Activated CD4-positive, alpha-beta T cell treated with anti-CD3 and anti-CD28 coated beads for 36 hours (primary cell): ENCODE measurements at regions not wholly inside any gene's neighbourhood (a gene's known extent, or its start where the extent isn't known, plus 50 kb on each side); places are given as distances from the start of the nearest gene placed in this dataset.

ENCODE experiments used
- ATAC-seq: fragments of 200-7000 bp; cut with Tn5 transposase; one replicate; pipeline ENCODE4 v1.10.0; 2021; ENCODE audit warnings: mild to moderate bottlenecking, moderate library complexity
- CTCF ChIA-PET: fragments of 350-600 bp; sonication (Branson Sonifier 250); formaldehyde crosslinking; loops from one replicate; lab custom pipeline; 2021; ENCODE audit warnings: antibody characterized with exemption; lab: Charles Lee
- POLR2A ChIA-PET: fragments of 350-600 bp; sonication (Branson Sonifier 250); formaldehyde crosslinking; loops from one replicate; lab custom pipeline; 2021; ENCODE audit warnings: antibody characterized with exemption, inconsistent platforms; lab: Charles Lee
- DNase-seq: peaks from one replicate; pipeline ENCODE4 v3.0.0-alpha.2; 2020
- H3K27ac Mint-ChIP-seq: one replicate; pipeline ENCODE4 v1.8.0; 2021; ENCODE audit warnings: mixed read lengths
- H3K27me3 Mint-ChIP-seq: one replicate; pipeline ENCODE4 v1.8.0; 2021; ENCODE audit warnings: mixed read lengths
- H3K36me3 Mint-ChIP-seq: one replicate; pipeline ENCODE4 v1.8.0; 2021; ENCODE audit warnings: low read depth, mixed read lengths
- H3K4me1 Mint-ChIP-seq: one replicate; pipeline ENCODE4 v1.8.0; 2021; ENCODE audit warnings: mixed read lengths
- H3K4me3 Mint-ChIP-seq: one replicate; pipeline ENCODE4 v1.8.0; 2021; ENCODE audit warnings: mild to moderate bottlenecking, moderate library complexity, mixed read lengths
- H3K9me3 Mint-ChIP-seq: one replicate; pipeline ENCODE4 v1.8.0; 2021; ENCODE audit warnings: low read depth, mixed read lengths
- intact Hi-C, 2 experiments: fragments of 100-400 bp; cut with DNase I in 1 of 2; cut with micrococcal nuclease in 1 of 2; formaldehyde crosslinking; loops; one replicate each; pipeline versions ENCODE4 v1.14.2 to v1.15.1; 2022 to 2024; cut with DNase I, micrococcal nuclease

GRCh38 chr4:115873048-115873447 is 759.6 kb upstream of the NDST4 start:
- ATAC-seq = no peak
- Mint-ChIP-seq H3K4me1 (no peaks in the 10 kb centered on the region), H3K9me3 (no peaks in the 10 kb centered on the region), H3K27me3 (no peaks in the 10 kb centered on the region), H3K4me3 (no peak overlapping the region), H3K27ac (no peak overlapping the region), H3K36me3 (no peaks in the 10 kb centered on the region)
- DNase-seq = no peak
- intact Hi-C loops = no loop called here
- ChIA-PET CTCF (interaction anchor here (0.7 kb wide), 1 partner anchor 275 kb away, joined by 3 read pairs; no protein-coding TSS in a partner anchor), POLR2A (no interaction called here)

DNA sequence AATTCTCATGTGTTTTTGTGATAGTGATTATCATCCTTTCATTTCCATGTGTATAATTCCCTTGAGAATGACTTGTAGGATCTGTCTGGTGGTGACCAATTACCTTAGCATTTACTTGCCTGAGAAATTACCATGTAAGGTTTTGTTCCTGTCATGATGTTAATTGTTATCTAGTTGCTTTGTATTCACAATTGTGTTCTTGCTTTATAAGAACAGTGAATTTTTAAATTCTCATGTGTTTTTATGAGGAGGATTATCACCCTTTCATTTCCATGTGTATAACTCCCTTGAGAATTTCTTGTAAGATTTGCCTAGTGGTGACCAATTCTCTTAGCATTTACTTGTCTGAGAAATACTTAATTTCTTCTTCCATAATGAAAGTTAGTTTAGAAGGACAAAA is 758.2 kb upstream of the NDST4 start:
- ChIA-PET CTCF (no interaction called here), POLR2A (no interaction called here)
- no peak for ATAC-seq
- no peaks in the 10 kb centered on the region for H3K36me3 Mint-ChIP-seq
- no peak overlapping the region for H3K27ac Mint-ChIP-seq
- no peak for DNase-seq
- no peaks in the 10 kb centered on the region for H3K9me3 Mint-ChIP-seq
- no peaks in the 10 kb centered on the region for H3K27me3 Mint-ChIP-seq
- intact Hi-C loops = no loop called here
- no peak overlapping the region for H3K4me3 Mint-ChIP-seq
- H3K4me1 Mint-ChIP-seq = no peaks in the 10 kb centered on the region

DNA sequence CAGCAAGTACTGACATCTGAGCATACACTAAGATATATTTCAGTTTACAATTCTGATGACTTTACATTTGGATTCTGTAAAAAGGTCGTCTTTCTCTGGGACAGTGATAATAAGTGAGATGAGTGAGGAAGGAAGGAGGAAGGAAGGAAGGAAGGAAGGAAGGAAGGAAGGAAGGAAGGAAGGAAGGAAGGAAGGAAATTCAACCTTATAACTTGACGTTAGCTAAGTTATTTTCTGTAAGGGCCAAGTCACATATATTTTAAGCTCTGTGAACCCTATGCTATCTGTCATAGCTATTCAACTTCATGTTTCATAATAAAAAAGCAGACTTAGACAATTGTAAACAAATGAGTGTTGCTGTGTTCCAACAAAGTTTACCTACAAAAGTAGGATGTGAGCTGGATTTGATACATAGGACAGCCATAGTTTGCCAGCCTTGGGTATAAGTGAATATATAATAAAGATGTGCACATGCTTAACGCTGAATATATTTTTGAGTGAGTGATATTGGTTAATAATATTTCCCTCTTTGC is 753.0 kb upstream of the NDST4 start:
- ChIA-PET POLR2A (interaction anchor here (0.7 kb wide), 1 partner anchor 674 kb away, joined by 3 read pairs; no protein-coding TSS in a partner anchor), CTCF (no interaction called here)
- DNase-seq = no peak
- Mint-ChIP-seq H3K27ac (no peak overlapping the region), H3K4me3 (no peak overlapping the region), H3K27me3 (no peaks in the 10 kb centered on the region), H3K36me3 (no peaks in the 10 kb centered on the region), H3K9me3 (no peaks in the 10 kb centered on the region), H3K4me1 (no peaks in the 10 kb centered on the region)
- intact Hi-C loops = no loop called here
- no peak for ATAC-seq

GRCh38 chr4:115865736-115866135 is 752.3 kb upstream of the NDST4 start:
- Mint-ChIP-seq H3K27me3 (no peaks in the 10 kb centered on the region), H3K27ac (no peak overlapping the region), H3K9me3 (no peaks in the 10 kb centered on the region), H3K36me3 (no peaks in the 10 kb centered on the region), H3K4me3 (no peak overlapping the region), H3K4me1 (no peaks in the 10 kb centered on the region)
- ATAC-seq (no peak), DNase-seq (no peak)
- CTCF ChIA-PET = no interaction called here
- POLR2A ChIA-PET = interaction anchor here (0.7 kb wide), 1 partner anchor 674 kb away, joined by 3 read pairs; no protein-coding TSS in a partner anchor
- intact Hi-C loops = no loop called here

DNA sequence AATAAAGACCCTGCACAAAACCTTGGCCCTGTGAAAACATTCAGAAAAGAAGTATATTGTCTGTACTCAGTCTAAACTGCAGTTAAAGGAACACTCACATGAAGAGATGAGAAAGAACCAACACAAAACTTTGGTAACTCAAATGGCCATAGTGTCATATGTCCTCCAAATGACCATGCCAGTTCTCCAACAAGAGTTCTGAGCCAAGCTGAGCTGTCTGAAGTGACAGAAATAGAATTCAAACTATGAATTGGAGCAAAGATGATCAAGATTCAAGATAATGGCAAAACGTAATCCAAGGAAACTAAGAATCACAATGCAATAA is 739.3 kb upstream of the NDST4 start:
- POLR2A ChIA-PET = no interaction called here
- intact Hi-C loops = loop anchor here (1.0 to 10.0 kb wide), 3 partner anchors 618 to 762 kb away; no protein-coding TSS in a partner anchor
- CTCF ChIA-PET = interaction anchor here (0.7 to 1.8 kb wide), 3 partner anchors 21 to 763 kb away, joined by 3 to 4 read pairs (median 3); no protein-coding TSS in a partner anchor

GRCh38 chr4:115851918-115852766 is 738.7 kb upstream of the NDST4 start:
- DNase-seq (peak; percentile 49), ATAC-seq (no peak)
- Mint-ChIP-seq H3K4me1 (no peaks in the 10 kb centered on the region), H3K36me3 (no peaks in the 10 kb centered on the region), H3K9me3 (no peaks in the 10 kb centered on the region), H3K27me3 (no peaks in the 10 kb centered on the region), H3K27ac (no peak overlapping the region), H3K4me3 (no peak overlapping the region)
- ChIA-PET POLR2A (no interaction called here), CTCF (interaction anchor here (0.6 to 1.8 kb wide), 4 partner anchors 20 to 795 kb away, joined by 3 to 4 read pairs (median 3); no protein-coding TSS in a partner anchor)
- intact Hi-C loops = loop anchor here (1.0 to 10.0 kb wide), 3 partner anchors 617 to 762 kb away; no protein-coding TSS in a partner anchor

More for the DNA sequence above, 739.3 kb upstream of the NDST4 start:
- H3K36me3 Mint-ChIP-seq = no peaks in the 10 kb centered on the region
- DNase-seq = no peak
- no peak overlapping the region for H3K4me3 Mint-ChIP-seq
- no peak for ATAC-seq
- no peak overlapping the region for H3K27ac Mint-ChIP-seq
- H3K27me3 Mint-ChIP-seq = no peaks in the 10 kb centered on the region
- no peaks in the 10 kb centered on the region for H3K4me1 Mint-ChIP-seq
- no peaks in the 10 kb centered on the region for H3K9me3 Mint-ChIP-seq

DNA sequence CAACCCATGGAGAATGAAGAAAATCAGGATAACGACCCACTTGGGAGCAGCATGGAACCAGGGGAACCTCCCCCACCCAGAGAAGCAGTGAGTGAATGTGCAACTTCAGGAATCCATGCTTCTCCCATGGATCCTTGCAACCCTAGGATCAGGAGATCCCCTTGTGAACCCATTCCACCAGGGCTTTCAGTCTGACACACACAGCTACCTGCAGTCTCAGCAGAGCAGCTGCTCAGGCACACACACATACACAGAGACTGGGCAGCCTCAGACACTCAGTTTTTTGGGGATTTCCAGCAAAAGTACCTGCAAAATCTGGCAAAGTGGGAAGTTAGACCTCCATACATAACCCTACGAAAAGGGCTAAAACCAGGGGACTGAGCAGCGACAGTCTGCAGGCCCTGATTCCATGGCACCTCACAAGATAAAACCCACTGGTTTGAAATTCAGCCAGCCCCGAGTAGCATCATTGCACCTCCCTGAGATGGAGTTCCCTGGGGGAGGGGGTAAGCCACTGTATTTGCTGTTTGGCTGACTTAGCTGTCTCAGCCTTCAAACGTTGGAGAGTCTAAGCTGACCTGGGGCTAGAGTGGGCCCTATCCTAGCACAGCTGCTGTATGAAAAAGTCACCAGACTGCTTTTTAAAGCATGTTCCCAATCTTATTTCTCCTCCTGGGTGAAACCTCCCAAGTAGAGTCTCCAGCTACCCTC is 737.5 kb upstream of the NDST4 start:
- intact Hi-C loops = loop anchor here (5.0 to 10.0 kb wide), 2 partner anchors 616 to 619 kb away; no protein-coding TSS in a partner anchor
- Mint-ChIP-seq H3K4me3 (no peak overlapping the region), H3K27me3 (no peaks in the 10 kb centered on the region), H3K9me3 (no peaks in the 10 kb centered on the region), H3K27ac (no peak overlapping the region), H3K36me3 (no peaks in the 10 kb centered on the region), H3K4me1 (no peaks in the 10 kb centered on the region)
- DNase-seq (no peak), ATAC-seq (no peak)
- ChIA-PET POLR2A (no interaction called here), CTCF (interaction anchor here (0.7 kb wide), 2 partner anchors 245 to 483 kb away, joined by 3 read pairs; no protein-coding TSS in a partner anchor)

DNA sequence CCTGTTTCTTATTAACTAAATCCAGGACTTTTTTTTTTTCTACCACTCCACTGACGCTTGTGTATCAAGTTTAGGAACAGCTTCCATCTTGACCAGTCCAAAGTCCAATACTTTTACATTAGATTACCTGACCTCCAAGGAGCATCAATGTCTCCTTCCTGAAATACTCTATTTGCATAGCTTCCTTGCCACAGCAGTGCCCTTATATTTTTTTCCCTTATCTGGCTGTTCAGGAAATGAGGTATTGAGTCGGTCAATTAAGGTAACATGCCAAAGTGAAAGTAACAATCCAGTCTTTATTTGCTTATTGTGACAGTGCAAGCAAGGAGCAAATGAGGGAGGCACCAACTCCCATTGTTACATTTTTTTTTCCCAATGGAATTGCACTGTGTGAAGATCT is 730.8 kb upstream of the NDST4 start:
- Mint-ChIP-seq H3K4me1 (no peaks in the 10 kb centered on the region), H3K9me3 (peaks cover 3% of the 10 kb centered on the region), H3K27ac (no peak overlapping the region), H3K4me3 (no peak overlapping the region), H3K27me3 (no peaks in the 10 kb centered on the region), H3K36me3 (no peaks in the 10 kb centered on the region)
- ATAC-seq (no peak), DNase-seq (no peak)
- intact Hi-C loops = no loop called here
- ChIA-PET POLR2A (no interaction called here), CTCF (no interaction called here)

DNA sequence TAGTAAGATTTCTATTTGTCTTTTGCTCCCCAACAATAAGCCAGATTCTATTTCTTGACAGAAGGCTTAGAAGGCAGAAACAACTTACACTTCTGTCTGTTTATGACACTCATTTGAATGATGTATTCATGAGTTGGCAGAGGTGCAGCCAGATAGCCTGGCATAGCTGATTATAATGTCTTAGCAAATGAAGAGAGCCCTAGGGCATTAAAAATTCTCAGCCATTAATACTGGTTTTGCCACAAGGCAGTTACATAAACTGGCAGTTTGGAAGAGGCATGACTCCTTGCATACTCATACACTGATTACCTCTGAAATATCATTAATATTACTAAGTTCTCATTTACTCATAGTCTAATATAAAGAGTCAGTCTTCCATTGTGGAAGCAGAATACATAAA is 728.5 kb upstream of the NDST4 start:
- ChIA-PET CTCF (no interaction called here), POLR2A (no interaction called here)
- H3K27me3 Mint-ChIP-seq = no peaks in the 10 kb centered on the region
- no peak for ATAC-seq
- H3K36me3 Mint-ChIP-seq = no peaks in the 10 kb centered on the region
- no peak overlapping the region for H3K4me3 Mint-ChIP-seq
- intact Hi-C loops = no loop called here
- no peak overlapping the region for H3K27ac Mint-ChIP-seq
- no peaks in the 10 kb centered on the region for H3K4me1 Mint-ChIP-seq
- no peak for DNase-seq
- peaks cover 14% of the 10 kb centered on the region for H3K9me3 Mint-ChIP-seq

GRCh38 chr4:115834441-115834840 is 721.0 kb upstream of the NDST4 start:
- POLR2A ChIA-PET = no interaction called here
- CTCF ChIA-PET = interaction anchor here (0.7 kb wide), 1 partner anchor 80 kb away, joined by 3 read pairs; no protein-coding TSS in a partner anchor
- Mint-ChIP-seq H3K4me1 (no peaks in the 10 kb centered on the region), H3K27me3 (no peaks in the 10 kb centered on the region), H3K4me3 (no peak overlapping the region), H3K9me3 (peaks cover 26% of the 10 kb centered on the region), H3K36me3 (no peaks in the 10 kb centered on the region), H3K27ac (no peak overlapping the region)
- intact Hi-C loops = no loop called here
- ATAC-seq (no peak), DNase-seq (no peak)

- no peaks in the 10 kb centered on the region for H3K36me3 Mint-ChIP-seq
- DNase-seq = no peak
- ChIA-PET POLR2A (no interaction called here), CTCF (no interaction called here)
- H3K9me3 Mint-ChIP-seq = peaks cover 4% of the 10 kb centered on the region
- no peak overlapping the region for H3K27ac Mint-ChIP-seq
- no peaks in the 10 kb centered on the region for H3K4me1 Mint-ChIP-seq
- intact Hi-C loops = no loop called here
- no peaks in the 10 kb centered on the region for H3K27me3 Mint-ChIP-seq
- no peak overlapping the region for H3K4me3 Mint-ChIP-seq
- ATAC-seq = no peak
Observed at GRCh38 chr4:115824630-115825029, 711.2 kb upstream of the NDST4 start.
